ENCODE measurements at regions not wholly inside any gene's neighbourhood (a gene's known extent, or its start where the extent isn't known, plus 50 kb on each side); places are given as distances from the start of the nearest gene placed in this dataset.

DNA sequence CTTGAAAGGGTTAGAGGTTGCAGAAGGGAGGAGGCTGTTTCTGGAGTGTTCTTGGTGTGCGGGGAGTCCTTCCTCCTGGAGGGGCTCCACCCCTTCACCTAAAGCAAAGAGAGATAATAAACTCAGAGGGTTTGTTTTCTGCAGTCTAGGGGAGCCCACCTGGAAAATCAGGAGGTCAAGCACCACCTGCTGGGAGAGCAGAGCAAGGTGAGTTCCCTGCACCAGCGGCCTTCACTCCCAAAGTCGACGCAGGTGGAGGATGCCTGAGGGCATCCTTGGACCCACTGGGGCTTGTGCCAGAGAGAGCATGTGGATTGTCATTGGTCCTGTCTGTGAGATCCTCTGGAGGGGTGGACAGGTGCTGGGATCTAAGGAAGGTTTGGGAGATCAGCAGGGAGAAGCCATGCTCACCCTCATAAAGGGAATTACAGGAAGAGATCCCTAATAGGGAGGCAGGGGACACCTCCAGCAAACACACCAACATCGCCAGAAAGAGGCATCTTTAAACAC lies 116.7 kb downstream of the KCNF1 start:
- TF ChIP-seq, protein P1, sequence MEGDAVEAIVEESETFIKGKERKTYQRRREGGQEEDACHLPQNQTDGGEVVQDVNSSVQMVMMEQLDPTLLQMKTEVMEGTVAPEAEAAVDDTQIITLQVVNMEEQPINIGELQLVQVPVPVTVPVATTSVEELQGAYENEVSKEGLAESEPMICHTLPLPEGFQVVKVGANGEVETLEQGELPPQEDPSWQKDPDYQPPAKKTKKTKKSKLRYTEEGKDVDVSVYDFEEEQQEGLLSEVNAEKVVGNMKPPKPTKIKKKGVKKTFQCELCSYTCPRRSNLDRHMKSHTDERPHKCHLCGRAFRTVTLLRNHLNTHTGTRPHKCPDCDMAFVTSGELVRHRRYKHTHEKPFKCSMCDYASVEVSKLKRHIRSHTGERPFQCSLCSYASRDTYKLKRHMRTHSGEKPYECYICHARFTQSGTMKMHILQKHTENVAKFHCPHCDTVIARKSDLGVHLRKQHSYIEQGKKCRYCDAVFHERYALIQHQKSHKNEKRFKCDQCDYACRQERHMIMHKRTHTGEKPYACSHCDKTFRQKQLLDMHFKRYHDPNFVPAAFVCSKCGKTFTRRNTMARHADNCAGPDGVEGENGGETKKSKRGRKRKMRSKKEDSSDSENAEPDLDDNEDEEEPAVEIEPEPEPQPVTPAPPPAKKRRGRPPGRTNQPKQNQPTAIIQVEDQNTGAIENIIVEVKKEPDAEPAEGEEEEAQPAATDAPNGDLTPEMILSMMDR (conservative IDR thresholded peaks at IDR 0.05; ENCODE audit: low read length) = no peak
- H3K4me3 ChIP-seq (ENCODE audit: low read length) = no peak overlapping the region
- DNase-seq (ENCODE audit: low read depth) = no peak

DNA sequence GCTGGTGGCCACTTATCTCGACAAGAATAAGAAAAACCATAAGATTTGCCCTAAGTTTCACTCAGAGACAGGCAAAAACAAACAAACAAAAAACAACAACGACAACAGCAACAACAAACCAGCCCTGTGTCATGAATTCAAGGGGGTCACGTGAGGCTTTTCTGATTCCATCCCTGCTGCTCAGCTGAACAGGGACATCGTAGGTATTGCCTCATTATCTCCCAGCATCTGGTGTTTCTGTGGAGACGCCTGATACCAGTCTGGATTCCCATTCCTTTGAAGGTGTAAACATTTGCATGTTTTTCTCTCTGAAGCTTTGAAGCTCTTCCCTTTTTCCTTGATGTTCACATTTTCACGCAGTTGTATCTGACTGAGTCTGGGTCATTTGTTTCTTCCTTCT lies 117.4 kb downstream of the KCNF1 start:
- DNase-seq (ENCODE audit: low read depth) = no peak
- TF ChIP-seq, protein P1 (conservative IDR thresholded peaks at IDR 0.05; ENCODE audit: low read length) = no peak
- H3K4me3 ChIP-seq (ENCODE audit: low read length) = no peak overlapping the region

GRCh38 chr2:11030036-11030435 lies 118.3 kb downstream of the KCNF1 start:
- TF ChIP-seq, protein P1 (conservative IDR thresholded peaks at IDR 0.05; ENCODE audit: low read length) = no peak
- no peak overlapping the region for H3K4me3 ChIP-seq (ENCODE audit: low read length)
- no peak for DNase-seq (ENCODE audit: low read depth)

DNA sequence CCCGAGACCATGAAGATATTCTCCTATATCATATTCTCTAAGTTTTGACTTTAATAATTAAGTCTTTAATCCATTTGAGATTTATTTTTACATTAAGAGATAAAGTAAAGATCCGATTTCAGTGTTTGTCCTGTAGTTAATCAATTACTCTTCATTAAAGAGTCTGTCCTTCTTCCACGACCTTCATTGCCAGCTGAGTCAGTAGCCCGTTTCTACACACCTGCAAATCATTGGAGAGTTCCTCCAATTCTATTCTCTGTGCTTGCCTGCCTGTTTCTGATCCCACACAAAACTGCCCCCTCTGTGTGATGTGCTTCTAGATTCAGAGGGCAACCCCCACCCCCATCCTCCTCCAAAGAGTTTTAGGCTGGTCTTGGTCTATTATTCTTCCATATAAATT lies 119.2 kb downstream of the KCNF1 start:
- no peak overlapping the region for H3K4me3 ChIP-seq (ENCODE audit: low read length)
- no peak for DNase-seq (ENCODE audit: low read depth)
- TF ChIP-seq, protein P1 (conservative IDR thresholded peaks at IDR 0.05; ENCODE audit: low read length) = no peak

GRCh38 chr2:11031876-11032275 lies 120.1 kb downstream of the KCNF1 start:
- no peak overlapping the region for H3K4me3 ChIP-seq (ENCODE audit: low read length)
- TF ChIP-seq, protein P1 (conservative IDR thresholded peaks at IDR 0.05; ENCODE audit: low read length) = no peak
- DNase-seq (ENCODE audit: low read depth) = no peak

GRCh38 chr2:11032396-11032795 lies 120.7 kb downstream of the KCNF1 start:
- no peak overlapping the region for H3K4me3 ChIP-seq (ENCODE audit: low read length)
- TF ChIP-seq, protein P1 (conservative IDR thresholded peaks at IDR 0.05; ENCODE audit: low read length) = no peak
- no peak for DNase-seq (ENCODE audit: low read depth)

DNA sequence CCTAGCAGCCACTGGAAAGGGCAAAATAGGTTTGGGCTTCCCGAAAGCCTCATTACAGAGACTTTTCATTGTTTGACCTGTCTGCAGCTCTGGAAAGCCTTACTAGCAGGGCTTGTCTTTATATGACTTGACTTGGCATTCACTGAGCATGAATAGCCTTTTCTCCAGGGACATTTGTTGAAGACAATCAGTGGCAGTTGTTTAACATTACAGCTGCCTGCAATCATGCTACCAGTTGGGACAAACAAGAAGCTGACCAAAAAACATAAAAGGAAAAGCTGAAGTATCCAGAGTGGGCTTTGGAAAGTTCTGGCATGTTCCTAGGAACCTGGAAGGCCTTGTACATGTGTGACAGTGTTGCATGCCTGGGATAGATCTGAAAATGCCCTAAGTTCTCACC lies 121.4 kb downstream of the KCNF1 start:
- DNase-seq (ENCODE audit: low read depth) = no peak
- TF ChIP-seq, protein P1 (conservative IDR thresholded peaks at IDR 0.05; ENCODE audit: low read length) = no peak
- H3K4me3 ChIP-seq (ENCODE audit: low read length) = no peak overlapping the region

Data from AG10803 (cell line).